ENCODE measurements at regions not wholly inside any gene's neighbourhood (a gene's known extent, or its start where the extent isn't known, plus 50 kb on each side); places are given as distances from the start of the nearest gene placed in this dataset.

GRCh38 chr6:170130201-170130621 lies 160.7 kb downstream of the DLL1 start:
- no peak for TF ChIP-seq SMC3 (IDR thresholded peaks at IDR 0.05; ENCODE audit: low read depth, low read length)
- no peak for TF ChIP-seq GABPA (IDR thresholded peaks at IDR 0.05; ENCODE audit: low read depth)
- no peak for TF ChIP-seq MXI1 (IDR thresholded peaks at IDR 0.05; ENCODE audit: low read depth, low read length)
- TF ChIP-seq CTCF (IDR thresholded peaks at IDR 0.05) = no peak
- TF ChIP-seq MAX (IDR thresholded peaks at IDR 0.05; ENCODE audit: low read depth) = no peak
- no peak for TF ChIP-seq RAD21 (IDR thresholded peaks at IDR 0.05; ENCODE audit: low read length)
- TF ChIP-seq ZBTB33 (IDR thresholded peaks at IDR 0.05; ENCODE audit: borderline replicate concordance, low read depth) = no peak
- no peak for TF ChIP-seq POLR2AphosphoS5 (IDR thresholded peaks at IDR 0.05; ENCODE audit: low read depth, low read length)
- no peak for TF ChIP-seq NRF1 (IDR thresholded peaks at IDR 0.05; ENCODE audit: low read depth, low read length)

Measured in SK-N-SH (cell line).